ENCODE measurements at regions not wholly inside any gene's neighbourhood (a gene's known extent, or its start where the extent isn't known, plus 50 kb on each side); places are given as distances from the start of the nearest gene placed in this dataset.
"Not testable (repeated sequence)": the region's sequence is repeated elsewhere in the genome, so short reads cannot be mapped to it uniquely, and the experiment has no call there.

DNA sequence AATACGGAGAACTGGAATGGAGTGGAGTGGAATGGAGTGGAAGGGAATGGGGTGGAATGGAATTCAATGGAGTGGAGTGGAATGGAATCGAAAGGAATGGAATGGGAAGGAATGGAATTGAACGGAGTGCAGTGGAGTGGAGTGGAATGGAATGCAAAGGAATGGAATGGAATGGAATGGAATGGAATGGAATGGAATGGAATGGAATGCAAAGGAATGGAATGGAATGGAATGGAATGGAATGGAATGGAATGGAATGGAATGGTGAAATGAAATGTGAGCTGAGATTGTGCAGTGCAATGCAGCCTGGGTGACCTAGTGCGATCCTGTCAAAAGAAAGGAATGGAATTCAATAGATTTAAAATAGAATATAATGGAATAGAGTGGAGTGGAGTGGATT is 357.3 kb upstream of the WSB1 start:
- DNase-seq = not testable (repeated sequence)

DNA sequence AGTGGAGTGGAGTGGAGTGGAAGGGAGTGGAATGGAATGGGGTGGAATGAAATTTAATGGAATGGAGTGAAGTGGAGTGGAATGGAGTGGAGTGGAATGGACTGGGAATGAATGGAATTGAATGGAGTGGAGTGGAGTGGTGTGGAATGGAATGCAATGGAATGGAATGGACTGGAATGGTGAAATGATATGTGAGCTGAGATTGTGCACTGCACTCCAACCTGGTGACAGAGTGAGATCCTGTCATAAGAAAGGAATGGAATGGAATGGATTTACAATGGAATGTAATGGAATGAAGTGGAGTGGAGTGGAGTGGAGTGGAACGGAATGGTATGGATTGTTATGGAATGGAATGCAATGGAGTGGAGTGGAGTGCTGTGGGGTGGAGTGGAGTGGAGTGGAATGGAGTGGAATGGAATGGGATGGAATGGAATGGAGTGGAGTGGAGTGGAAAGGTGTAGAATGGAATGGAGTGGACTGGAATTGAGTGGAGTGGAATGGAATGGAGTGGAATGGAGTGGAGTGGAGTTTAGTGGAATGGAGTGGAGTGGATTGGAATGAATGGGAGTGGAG is 356.1 kb upstream of the WSB1 start:
- not testable (repeated sequence) for DNase-seq

- DNase-seq = not testable (repeated sequence)
Measured at GRCh38 chr17:26939755-26940154, 354.2 kb upstream of the WSB1 start.

- not testable (repeated sequence) for DNase-seq
Measured at GRCh38 chr17:26940587-26940986, 353.3 kb upstream of the WSB1 start.

GRCh38 chr17:26962255-26963162 is 331.4 kb upstream of the WSB1 start:
- no peak for DNase-seq

DNA sequence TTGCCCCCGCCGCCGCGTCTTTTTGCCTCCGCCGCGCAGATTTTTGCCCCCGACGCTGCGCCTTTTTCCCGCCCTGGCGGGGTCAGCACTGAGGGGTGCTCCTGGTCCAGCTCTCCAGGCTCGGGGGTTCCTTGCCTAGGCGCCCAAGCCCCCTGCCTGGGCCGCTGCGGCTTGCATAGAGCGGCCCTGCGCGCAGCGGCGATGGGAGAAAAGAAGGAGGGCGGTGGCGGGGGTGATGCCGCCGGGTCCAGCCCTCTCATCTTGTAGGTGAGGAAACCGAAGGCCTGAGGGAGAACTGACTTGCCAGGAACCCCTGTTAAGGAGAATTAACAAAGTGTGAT is 330.8 kb upstream of the WSB1 start:
- no peak for DNase-seq

DNA sequence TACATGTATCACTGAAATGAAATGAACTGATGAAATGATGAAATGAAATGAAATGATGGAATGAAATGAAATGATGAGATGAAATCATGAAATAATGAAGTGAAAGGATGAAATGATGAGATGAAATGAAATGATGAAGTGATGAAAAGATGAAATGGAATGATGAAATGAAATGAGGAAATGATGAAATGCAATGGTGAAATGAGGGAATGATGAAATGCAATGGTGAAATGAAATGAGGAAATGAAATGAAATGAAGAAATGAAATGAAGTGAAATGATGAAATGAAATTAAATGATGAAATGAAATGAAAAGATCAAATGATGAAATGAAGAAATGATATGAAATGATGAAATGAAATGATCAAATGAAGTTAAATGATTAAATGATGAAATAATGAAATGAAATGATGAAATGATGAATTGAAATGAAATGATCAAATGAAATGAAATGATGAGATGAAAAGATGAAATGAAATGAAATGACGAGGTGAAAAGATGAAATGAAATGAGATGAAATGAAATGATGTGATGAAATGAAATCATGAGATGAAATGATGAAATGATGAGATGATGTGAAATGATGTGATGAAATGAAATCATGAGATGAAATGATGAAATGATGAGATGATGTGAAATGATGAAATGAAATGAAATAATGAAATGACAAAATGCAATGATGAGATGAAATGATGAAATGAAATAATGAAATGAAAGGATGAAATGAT is 327.9 kb upstream of the WSB1 start:
- DNase-seq = not testable (repeated sequence)

GRCh38 chr17:26966625-26967179 is 327.2 kb upstream of the WSB1 start:
- not testable (repeated sequence) for DNase-seq

DNA sequence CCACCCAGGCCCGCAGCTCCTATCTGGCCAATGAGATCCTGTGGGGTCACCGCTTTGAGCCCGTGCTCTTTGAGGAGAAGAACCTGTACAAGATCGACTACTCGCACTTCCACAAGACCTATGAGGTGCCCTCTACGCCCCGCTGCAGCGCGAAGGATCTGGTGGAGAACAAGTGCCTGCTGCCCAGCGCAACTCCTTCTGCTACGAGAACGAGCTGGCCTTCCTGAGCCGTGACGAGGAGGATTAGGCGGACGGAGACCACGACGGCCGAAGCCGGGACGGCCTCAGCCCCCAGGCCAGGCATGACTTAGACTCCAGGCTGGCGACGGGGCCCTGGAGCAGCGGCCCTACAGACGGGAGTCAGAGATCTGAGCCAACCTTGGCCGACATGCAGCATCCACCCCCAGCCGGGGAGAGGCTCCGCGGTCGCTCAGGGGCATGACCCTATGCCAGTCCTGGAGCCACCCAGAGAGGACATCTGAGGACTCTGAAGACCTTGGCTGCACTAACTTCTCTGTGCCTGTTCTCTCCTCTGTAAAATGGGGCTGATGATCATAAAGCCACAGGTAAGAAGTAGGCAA is 312.0 kb upstream of the WSB1 start:
- not testable (repeated sequence) for DNase-seq

GRCh38 chr17:26982563-26982962 is 311.4 kb upstream of the WSB1 start:
- not testable (repeated sequence) for DNase-seq

DNA sequence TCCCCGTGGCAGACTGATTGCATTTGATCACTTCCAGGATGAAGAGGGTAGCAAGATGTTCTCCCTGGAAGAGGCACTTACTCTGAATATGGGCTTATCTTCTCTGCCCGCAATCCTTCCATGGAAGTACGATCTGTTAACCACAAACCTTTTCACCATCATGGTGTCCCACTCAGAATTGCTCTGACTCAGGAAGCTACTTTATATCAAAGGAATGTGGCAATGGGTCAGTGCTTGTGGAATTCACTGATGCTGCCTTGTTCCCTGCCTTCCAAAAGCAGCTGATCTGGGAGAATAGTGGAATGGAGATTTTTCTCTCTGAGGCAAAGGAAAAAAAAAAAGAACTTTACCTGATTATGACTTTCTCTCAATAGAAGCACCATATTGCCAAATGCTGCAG is 306.1 kb upstream of the WSB1 start:
- not testable (repeated sequence) for DNase-seq

DNA sequence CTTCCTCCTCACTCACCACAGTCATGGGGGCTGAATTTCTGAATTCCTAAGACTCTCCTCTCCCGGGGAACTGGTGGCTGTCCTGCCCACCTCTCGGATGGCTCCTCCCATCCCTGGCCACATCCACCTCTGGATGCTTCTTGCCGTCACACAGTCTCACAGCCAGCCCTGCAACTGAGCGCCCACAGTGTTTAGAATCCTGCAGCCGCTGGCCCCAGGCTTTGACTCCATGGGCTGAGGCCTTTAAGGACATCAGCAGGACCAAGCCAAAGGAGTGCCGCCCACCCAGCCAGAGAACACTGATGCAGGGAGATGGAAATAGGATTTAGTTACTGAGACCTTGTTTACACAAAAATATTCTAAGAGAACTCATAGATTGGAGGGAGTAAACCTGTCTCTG is 299.3 kb upstream of the WSB1 start:
- not testable (repeated sequence) for DNase-seq

DNA sequence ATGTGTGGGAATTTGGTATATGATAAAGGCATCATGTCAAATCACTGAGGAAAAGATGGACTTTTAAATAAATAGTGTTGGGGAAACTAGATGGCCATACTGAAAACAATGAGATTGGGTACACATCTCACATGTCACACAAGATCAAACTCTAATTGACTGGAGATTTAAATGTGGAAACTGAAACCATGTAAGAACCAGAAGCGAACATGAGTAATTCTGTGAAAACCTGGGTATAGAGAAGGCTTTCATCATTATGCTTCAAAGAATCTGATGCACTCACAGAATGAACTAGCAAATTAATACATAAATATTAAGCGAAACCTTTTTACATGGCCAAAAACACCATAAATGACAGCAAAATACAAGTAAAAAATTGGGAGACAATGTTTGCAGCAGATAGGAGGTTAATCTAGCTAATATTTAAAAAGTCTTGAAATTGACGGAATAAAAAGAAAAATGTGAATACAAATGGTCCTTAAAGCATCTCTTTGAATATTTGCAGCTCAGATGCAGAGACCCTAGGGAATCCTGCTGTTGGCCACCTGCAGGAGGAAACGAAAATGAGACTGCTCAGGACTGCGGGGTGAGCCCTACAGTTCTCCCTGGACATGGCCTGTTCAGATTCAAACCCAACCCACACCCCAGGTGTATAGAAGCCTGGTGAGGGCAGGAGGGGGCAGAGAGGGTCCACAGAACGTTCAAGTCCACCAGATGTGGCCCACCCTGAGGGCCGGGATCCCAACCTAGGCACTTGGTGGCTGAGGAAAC is 297.6 kb upstream of the WSB1 start:
- DNase-seq = not testable (repeated sequence)

GRCh38 chr17:27007734-27008531 is 286.0 kb upstream of the WSB1 start:
- DNase-seq = not testable (repeated sequence)

- no peak for DNase-seq
Measured at GRCh38 chr17:27009087-27009486, 284.8 kb upstream of the WSB1 start.

DNA sequence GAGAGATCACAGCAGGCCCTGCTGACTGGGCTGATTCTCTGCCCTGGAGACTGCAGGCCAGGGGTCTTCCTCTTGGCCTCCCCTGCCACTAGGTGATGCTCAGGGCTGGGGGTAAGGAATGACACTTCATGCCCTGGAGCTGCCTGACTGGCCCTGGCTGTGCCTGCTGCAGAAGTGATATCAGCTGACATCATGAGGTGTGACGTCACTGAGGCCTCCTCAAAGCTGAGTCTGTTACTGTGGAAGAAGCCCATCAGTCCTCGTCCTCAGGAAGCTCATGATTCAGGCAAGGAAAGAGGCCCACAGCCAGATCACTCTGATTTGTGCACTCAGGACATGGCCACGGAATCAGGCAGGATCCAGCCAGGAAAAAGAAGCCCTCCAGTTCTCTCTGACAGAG is 283.8 kb upstream of the WSB1 start:
- not testable (repeated sequence) for DNase-seq

DNA sequence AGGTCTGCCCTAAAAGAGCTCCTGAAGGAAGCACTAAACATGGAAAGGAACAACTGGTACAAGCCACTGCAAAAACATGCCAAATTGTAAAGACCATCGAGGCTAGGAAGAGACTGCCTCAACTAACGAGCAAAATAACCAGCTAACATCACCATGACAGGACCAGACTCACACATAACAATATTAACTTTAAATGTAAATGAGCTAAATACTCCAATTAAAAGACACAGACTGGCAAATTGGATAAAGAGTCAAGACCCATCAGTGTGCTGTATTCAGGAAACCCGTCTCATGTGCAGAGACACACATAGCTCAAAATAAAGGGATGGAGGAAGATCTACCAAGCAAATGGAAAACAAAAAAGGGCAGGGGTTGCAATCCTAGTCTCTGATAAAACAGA is 263.4 kb upstream of the WSB1 start:
- DNase-seq = not testable (repeated sequence)

- peak; percentile 22 for DNase-seq
Measured at GRCh38 chr17:27038676-27039075, 255.2 kb upstream of the WSB1 start.

- not testable (repeated sequence) for DNase-seq
Measured at GRCh38 chr17:27045039-27045438, 248.9 kb upstream of the WSB1 start.

DNA sequence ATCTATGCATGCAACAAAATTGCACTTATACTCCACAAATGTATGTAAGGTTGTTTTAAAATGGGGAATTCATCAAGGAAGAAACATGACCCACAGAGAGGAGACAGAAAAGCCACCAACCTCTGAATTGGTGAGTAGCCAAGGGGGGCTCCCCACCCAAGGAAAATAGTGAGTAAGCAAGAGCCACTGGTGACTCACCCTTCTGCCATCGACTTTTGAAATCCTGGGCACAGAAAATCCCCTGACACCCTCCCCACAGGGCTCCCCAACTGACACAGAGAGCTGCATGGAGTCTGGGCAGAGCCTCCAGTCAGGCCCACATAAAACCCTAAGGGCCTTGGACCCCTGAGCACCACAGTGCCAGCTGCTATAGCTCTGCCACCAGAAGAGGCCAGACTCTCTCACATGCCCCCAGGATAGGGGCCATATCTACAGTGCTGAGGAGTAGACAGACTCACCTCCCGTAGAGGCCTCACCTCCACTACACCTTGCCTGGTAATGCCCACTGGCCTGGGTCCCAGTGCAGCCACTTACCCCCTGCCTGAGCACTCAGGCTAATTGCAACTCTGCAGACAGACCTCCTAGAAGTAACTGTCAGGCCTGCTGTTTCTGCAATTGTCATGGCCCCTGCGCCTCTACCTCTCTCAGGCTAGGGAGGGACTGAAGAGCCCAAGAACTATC is 244.7 kb upstream of the WSB1 start:
- DNase-seq = no peak

DNA sequence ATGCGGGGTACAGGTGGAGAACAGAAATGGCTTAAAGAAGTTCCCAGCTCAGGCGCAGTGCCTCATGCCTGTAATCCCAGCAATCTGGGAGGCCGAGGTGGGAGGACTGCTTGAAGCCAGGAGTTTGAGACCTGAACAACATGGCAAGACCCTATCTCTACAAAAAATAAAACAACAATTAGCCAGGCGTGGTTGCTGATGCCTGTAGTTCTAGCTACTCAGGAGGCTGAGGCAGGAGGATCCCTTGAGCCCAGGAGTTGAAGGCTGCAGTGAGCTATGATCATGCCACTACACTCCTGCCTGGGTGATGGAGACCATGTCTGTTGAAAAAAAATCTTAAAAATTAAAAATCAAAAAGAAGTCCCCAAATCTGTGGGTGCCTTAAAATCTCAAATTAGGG is 228.3 kb upstream of the WSB1 start:
- no peak for DNase-seq

Data from NCI-H1694 (cell line).